ENCODE measurements at regions not wholly inside any gene's neighbourhood (a gene's known extent, or its start where the extent isn't known, plus 50 kb on each side); places are given as distances from the start of the nearest gene placed in this dataset.

DNA sequence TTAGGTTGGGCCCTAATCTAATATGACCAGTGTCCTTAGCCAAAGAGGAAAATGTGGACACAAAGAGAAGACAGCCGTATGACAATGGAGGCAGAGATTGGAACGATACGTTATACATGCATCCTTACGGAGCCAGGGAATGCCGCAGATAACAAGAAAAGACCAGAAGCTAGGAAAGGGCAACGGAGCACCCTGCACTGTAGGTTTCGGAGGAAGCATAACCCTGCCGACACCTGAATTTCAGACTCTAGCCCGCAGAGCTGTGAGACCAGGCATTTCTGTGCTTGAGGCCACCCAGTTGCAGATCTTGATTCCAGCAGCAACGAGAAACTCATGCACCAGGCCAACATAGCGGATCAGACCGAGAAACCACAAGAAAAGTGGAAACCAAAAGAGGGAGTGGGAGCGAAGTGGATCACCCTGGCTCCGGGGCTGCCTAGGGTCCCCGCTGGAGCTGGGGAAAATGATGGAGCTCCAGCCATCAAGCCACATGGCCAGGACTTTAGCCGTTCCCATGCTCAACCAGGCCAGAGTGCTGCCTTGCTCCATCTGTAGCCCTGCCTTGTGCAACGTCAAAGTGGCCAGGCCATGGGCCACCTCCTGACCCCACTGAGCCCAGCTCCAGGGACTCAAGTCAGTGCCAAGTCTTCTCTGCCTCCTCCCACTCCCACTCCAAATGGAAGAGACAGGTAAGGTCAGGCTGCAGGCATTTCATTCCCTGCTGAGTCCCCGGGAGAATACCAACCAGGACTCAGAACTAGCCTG is 51.7 kb upstream of the RPL38 start:
- no peak overlapping the region for H3K27ac ChIP-seq
- no peak overlapping the region for H3K4me3 ChIP-seq
- TF ChIP-seq, protein P1, sequence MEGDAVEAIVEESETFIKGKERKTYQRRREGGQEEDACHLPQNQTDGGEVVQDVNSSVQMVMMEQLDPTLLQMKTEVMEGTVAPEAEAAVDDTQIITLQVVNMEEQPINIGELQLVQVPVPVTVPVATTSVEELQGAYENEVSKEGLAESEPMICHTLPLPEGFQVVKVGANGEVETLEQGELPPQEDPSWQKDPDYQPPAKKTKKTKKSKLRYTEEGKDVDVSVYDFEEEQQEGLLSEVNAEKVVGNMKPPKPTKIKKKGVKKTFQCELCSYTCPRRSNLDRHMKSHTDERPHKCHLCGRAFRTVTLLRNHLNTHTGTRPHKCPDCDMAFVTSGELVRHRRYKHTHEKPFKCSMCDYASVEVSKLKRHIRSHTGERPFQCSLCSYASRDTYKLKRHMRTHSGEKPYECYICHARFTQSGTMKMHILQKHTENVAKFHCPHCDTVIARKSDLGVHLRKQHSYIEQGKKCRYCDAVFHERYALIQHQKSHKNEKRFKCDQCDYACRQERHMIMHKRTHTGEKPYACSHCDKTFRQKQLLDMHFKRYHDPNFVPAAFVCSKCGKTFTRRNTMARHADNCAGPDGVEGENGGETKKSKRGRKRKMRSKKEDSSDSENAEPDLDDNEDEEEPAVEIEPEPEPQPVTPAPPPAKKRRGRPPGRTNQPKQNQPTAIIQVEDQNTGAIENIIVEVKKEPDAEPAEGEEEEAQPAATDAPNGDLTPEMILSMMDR (IDR thresholded peaks at IDR 0.05): no peak
- DNase-seq (no peak), ATAC-seq (no peak)
- 83 to 94% (median 93%) methylated on average over 18 of the region's 18 CpGs for WGBS, 3 donors
- H3K9me3 ChIP-seq: no peaks in the 10 kb centered on the region
- peaks cover 0 to 2% (median 0%) of the 10 kb centered on the region in 3 donors for H3K27me3 ChIP-seq (ENCODE audit: insufficient read depth in 3 of 3, low read length in 2 of 3)
- H3K36me3 ChIP-seq (ENCODE audit: insufficient read depth in 1 of 2, low read depth in 1 of 2): no peaks in the 10 kb centered on the region
- intact Hi-C loops (cut with DNase I): no loop called here
- no peaks in the 10 kb centered on the region for H3K4me1 ChIP-seq

DNA sequence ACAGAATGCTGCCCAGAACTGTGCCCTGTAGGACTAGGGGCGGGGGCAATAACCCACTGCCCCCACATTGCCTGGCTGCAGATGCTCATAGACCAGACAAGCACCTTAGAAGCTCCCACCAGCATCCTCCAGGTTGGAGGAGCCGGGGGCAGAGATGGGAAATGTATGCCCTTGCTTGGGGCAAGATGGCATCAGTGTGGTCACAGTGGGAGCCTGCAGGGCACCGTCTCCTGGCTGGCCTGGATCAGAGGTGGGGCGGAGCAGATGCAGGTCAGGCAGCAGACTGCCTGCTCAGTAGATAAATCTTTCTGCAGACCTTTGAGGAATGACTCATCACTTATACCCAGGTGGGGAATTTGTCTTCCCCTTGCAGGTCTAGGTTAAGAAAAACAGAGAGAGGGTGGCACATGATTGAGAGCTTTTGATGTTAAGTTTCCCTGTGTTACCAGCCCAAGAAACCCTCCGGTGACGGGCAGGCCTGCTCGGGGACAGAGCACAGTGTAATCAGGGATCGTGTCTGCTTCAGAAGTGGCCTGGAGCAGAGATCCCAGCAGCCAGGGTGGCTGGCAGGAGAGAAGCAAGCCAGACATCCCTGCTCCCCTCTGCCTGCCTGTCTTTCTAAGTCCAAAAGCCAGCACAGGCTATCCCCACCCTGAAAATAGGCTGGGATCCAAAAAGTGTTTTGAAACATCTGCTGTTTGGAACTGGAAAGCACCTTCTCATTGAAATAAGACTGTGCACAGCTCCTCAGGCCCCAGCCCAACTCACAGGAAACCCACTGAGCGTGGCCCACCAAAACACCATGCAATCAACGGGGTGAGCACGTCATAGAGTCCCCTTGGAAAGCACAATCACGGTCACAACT is 50.7 kb upstream of the RPL38 start:
- no peak for DNase-seq
- Histone ChIP-seq H3K4me1 (no peaks in the 10 kb centered on the region), H3K9me3 (no peaks in the 10 kb centered on the region), H3K27me3 (ENCODE audit: insufficient read depth in 3 of 3, low read length in 2 of 3) (no peaks in the 10 kb centered on the region), H3K27ac (no peak overlapping the region), H3K36me3 (ENCODE audit: insufficient read depth in 1 of 2, low read depth in 1 of 2) (no peaks in the 10 kb centered on the region), H3K4me3 (no peak overlapping the region)
- TF ChIP-seq, protein P1 (IDR thresholded peaks at IDR 0.05): no peak
- intact Hi-C loops (cut with DNase I): no loop called here
- 53 to 64% (median 63%) methylated on average over 12 of the region's 12 CpGs for WGBS, 3 donors
- no peak for ATAC-seq

DNA sequence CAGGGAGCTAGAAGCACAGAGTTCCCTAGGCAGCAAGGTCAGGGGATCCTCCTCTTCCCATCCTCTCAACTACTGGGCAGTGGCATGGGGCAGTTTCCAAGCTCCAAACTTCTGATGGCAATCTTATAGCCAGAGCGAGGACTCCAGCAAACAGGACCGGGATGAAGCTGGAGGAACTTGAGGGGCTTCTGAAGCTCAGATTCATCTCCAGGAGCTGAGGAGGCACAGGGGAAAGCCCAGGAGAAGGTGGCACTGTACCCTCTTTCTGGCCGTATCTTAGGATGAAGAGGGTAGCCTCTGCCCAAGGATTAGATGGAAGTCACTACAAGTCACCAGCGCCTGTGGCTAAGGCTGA is 50.0 kb upstream of the RPL38 start:
- intact Hi-C loops (cut with DNase I): no loop called here
- no peaks in the 10 kb centered on the region for H3K4me1 ChIP-seq
- H3K27ac ChIP-seq: no peak overlapping the region
- no peaks in the 10 kb centered on the region for H3K27me3 ChIP-seq (ENCODE audit: insufficient read depth in 3 of 3, low read length in 2 of 3)
- TF ChIP-seq, protein P1 (IDR thresholded peaks at IDR 0.05): no peak
- ATAC-seq (no peak), DNase-seq (no peak)
- H3K4me3 ChIP-seq: no peak overlapping the region
- H3K9me3 ChIP-seq: no peaks in the 10 kb centered on the region
- no peaks in the 10 kb centered on the region for H3K36me3 ChIP-seq (ENCODE audit: insufficient read depth in 1 of 2, low read depth in 1 of 2)
- WGBS, 3 donors: 84 to 88% (median 87%) methylated on average over 4 of the region's 4 CpGs

Measured in psoas muscle (tissue), 7 donors.